ENCODE measurements at regions not wholly inside any gene's neighbourhood (a gene's known extent, or its start where the extent isn't known, plus 50 kb on each side); places are given as distances from the start of the nearest gene placed in this dataset.

DNA sequence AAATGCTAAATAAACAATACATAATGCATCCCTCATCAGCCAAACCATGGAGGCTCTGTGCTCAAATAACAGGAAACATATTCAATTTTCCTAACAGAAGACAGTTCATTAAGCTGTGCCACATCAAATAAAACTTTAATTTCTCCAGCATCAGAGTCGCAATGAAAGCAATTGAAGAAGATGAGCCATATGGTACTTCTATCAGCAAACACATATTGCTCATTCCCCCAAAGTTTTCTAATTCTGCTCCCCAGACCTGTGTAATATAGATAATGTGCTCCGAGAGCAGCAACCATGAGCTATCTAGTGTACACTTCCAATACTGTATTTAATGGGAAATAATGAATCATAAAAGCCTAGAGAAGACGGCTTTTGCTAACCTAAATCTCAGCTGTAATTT is 263.2 kb downstream of the MEIS1 start:
- no peak overlapping the region for H3K4me3 Mint-ChIP-seq
- H3K27ac Mint-ChIP-seq, result no peak overlapping the region
- H3K4me1 Mint-ChIP-seq, result no peaks in the 10 kb centered on the region
- no peaks in the 10 kb centered on the region for H3K36me3 Mint-ChIP-seq (ENCODE audit: low read depth)
- H3K9me3 Mint-ChIP-seq, result no peaks in the 10 kb centered on the region
- ATAC-seq (ENCODE audit: low read depth), result no peak
- H3K27me3 Mint-ChIP-seq, result no peaks in the 10 kb centered on the region
- ChIA-PET POLR2A (no interaction called here), CTCF (no interaction called here)
- intact Hi-C loops (cut with micrococcal nuclease), result no loop called here
- TF ChIP-seq, protein P1, sequence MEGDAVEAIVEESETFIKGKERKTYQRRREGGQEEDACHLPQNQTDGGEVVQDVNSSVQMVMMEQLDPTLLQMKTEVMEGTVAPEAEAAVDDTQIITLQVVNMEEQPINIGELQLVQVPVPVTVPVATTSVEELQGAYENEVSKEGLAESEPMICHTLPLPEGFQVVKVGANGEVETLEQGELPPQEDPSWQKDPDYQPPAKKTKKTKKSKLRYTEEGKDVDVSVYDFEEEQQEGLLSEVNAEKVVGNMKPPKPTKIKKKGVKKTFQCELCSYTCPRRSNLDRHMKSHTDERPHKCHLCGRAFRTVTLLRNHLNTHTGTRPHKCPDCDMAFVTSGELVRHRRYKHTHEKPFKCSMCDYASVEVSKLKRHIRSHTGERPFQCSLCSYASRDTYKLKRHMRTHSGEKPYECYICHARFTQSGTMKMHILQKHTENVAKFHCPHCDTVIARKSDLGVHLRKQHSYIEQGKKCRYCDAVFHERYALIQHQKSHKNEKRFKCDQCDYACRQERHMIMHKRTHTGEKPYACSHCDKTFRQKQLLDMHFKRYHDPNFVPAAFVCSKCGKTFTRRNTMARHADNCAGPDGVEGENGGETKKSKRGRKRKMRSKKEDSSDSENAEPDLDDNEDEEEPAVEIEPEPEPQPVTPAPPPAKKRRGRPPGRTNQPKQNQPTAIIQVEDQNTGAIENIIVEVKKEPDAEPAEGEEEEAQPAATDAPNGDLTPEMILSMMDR (IDR thresholded peaks at IDR 0.05), result no peak
- no peak for DNase-seq

DNA sequence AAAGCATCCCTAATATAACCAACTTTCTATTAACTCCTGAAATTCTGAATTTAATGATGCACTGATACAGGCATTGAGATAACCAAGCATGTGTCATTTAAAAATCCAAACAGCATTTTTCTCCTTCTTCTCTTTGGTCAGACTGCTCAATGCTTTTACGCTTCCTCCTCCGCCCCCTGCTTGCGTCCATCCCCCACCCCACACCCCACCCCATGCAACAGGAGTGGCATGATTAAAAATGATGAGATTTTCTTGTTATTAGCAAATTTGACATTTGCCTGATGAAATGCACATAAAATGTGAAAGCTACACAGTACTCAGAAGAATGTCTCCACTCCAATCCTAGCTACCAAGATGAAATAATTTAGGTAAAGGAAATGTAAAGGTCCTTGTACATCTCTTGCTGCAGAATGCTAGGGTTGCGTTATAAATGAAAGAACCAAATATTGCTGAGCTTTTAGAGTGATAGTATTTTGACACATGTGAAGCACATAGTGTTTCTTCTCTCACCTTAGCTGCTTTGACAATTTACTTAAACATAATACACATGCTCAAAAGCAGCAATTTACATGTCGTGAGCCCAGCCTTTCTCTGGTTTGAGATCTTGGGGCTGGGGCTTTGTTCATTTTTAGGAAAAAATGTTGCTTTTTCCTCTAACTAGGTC is 263.8 kb downstream of the MEIS1 start:
- Mint-ChIP-seq H3K27me3 (no peaks in the 10 kb centered on the region), H3K27ac (no peak overlapping the region), H3K9me3 (no peaks in the 10 kb centered on the region), H3K36me3 (ENCODE audit: low read depth) (no peaks in the 10 kb centered on the region), H3K4me1 (no peaks in the 10 kb centered on the region), H3K4me3 (no peak overlapping the region)
- TF ChIP-seq, protein P1 (IDR thresholded peaks at IDR 0.05), result no peak
- CTCF ChIA-PET, result no interaction called here
- POLR2A ChIA-PET, result no interaction called here
- no peak for DNase-seq
- ATAC-seq (ENCODE audit: low read depth), result no peak
- intact Hi-C loops (cut with micrococcal nuclease), result no loop called here

DNA sequence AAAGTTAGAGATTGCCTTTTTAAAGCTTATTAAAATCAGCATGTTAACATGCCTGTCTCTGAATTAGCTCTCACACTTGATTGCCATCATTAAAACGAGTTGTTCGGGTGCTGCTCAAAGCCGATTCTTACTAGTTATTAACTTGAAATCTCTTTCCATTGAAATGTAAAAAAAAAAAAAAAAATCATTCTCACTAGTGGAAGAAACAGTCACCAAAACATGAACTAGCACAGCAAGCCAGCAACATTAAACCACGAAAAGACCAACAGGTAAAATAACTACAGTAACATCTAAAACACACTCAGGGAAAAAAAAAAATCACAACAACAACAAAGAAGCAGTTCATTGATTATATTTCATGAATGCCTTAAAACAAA is 264.5 kb downstream of the MEIS1 start:
- H3K4me1 Mint-ChIP-seq, result no peaks in the 10 kb centered on the region
- CTCF ChIA-PET, result no interaction called here
- no peaks in the 10 kb centered on the region for H3K36me3 Mint-ChIP-seq (ENCODE audit: low read depth)
- H3K27me3 Mint-ChIP-seq, result no peaks in the 10 kb centered on the region
- TF ChIP-seq, protein P1 (IDR thresholded peaks at IDR 0.05), result no peak
- ATAC-seq (ENCODE audit: low read depth) (no peak), DNase-seq (no peak)
- no peak overlapping the region for H3K27ac Mint-ChIP-seq
- H3K9me3 Mint-ChIP-seq, result no peaks in the 10 kb centered on the region
- POLR2A ChIA-PET, result no interaction called here
- no peak overlapping the region for H3K4me3 Mint-ChIP-seq
- intact Hi-C loops (cut with micrococcal nuclease), result no loop called here

DNA sequence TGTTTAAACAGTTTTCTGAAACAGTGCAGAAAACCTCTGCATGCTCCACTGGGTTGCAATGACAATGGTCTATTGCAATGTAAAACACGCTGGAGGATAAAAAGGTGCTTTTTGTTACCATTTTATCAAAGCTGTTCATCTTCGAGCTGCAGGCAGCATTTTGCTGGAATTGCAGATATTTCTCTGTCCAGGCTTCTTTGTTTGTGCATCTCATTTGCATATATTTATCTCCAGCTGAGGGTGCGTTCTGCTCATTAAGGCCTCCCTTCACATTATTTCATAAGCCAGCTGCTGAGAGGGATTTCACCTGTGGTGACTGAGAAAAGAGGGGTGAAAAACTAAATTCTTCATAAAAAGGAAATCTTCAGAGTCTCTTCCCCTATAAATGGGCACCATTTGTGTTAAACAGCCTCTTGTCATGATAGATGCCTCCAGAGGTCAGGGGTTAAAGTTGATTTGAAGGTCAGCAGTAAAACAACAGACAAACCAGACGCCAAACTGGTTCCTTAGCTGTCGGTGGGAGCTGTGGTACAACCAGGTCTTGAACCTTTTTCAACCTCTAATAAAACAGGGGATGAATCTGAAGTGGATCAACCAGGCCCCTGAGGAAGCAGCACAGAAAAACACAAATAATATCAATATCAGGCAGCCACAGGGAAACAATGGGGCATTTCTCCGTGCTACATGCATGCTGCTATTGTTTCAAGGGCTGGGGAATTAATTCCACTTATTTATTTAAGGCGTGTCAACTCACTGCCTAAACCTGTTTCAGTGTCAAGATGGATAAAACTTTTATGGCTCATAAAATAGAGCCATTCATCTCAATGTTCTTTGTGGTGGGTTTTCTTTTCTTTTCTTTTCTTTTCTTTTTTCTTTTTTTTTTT is 265.1 kb downstream of the MEIS1 start:
- CTCF ChIA-PET, result no interaction called here
- Mint-ChIP-seq H3K4me3 (no peak overlapping the region), H3K36me3 (ENCODE audit: low read depth) (no peaks in the 10 kb centered on the region), H3K9me3 (no peaks in the 10 kb centered on the region), H3K27ac (no peak overlapping the region), H3K27me3 (no peaks in the 10 kb centered on the region), H3K4me1 (no peaks in the 10 kb centered on the region)
- TF ChIP-seq, protein P1 (IDR thresholded peaks at IDR 0.05), result no peak
- ATAC-seq (ENCODE audit: low read depth) (no peak), DNase-seq (no peak)
- POLR2A ChIA-PET, result no interaction called here
- intact Hi-C loops (cut with micrococcal nuclease), result no loop called here

DNA sequence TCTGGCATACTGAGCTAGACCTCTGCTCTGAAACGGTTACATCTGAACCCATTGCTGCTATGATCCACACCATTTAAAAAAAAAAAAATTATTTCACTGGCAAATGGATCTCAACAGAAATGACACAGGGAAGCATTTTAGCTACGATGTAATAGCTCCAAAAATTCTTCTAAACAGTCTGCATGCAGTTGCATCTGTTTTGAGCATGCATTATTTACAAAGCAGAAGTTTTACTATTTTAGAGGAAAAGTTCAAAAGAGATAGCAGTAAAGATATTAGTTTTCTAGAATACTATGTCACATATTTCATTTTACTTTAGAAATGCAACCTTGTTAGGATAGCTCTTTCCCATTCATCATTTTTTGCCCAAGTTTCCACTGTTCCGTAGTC is 265.7 kb downstream of the MEIS1 start:
- intact Hi-C loops (cut with micrococcal nuclease), result no loop called here

More for the DNA sequence above, 265.7 kb downstream of the MEIS1 start:
- Mint-ChIP-seq H3K9me3 (no peaks in the 10 kb centered on the region), H3K27me3 (no peaks in the 10 kb centered on the region), H3K4me1 (no peaks in the 10 kb centered on the region), H3K4me3 (no peak overlapping the region), H3K36me3 (ENCODE audit: low read depth) (no peaks in the 10 kb centered on the region), H3K27ac (no peak overlapping the region)
- CTCF ChIA-PET, result no interaction called here
- POLR2A ChIA-PET, result no interaction called here
- ATAC-seq (ENCODE audit: low read depth), result no peak
- TF ChIP-seq, protein P1 (IDR thresholded peaks at IDR 0.05), result no peak
- no peak for DNase-seq

Data from activated B cell treated with CpG ODN at 0.5 μM for 24 hours (primary cell).